Central memory CD4-positive, alpha-beta T cell (primary cell): ENCODE measurements at regions not wholly inside any gene's neighbourhood (a gene's known extent, or its start where the extent isn't known, plus 50 kb on each side); places are given as distances from the start of the nearest gene placed in this dataset.
"Not testable (repeated sequence)": the region's sequence is repeated elsewhere in the genome, so short reads cannot be mapped to it uniquely, and the experiment has no call there.

Experiments
- DNase-seq: peaks from one replicate; pipeline ENCODE4 v3.0.0; 2022

DNA sequence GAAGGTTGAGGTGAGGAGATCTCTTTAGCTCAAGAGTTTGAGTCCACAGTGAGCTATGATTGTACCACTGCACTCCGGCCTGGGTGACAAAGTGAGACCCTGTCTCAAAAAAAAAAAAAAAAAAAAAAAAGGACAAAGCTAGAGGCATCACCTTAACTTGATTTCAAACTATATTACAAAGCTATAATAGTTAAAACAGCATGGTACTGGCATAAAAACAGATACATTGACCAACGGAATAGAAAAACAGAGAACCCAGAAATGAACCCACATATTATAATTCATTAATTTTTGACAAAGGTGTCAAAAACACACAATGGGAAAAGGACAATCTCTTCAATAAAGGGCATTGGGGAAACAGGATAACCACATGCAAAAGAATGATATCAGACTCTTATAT, 50.8 kb upstream of the MBOAT1 start:
- DNase-seq: no peak

DNA sequence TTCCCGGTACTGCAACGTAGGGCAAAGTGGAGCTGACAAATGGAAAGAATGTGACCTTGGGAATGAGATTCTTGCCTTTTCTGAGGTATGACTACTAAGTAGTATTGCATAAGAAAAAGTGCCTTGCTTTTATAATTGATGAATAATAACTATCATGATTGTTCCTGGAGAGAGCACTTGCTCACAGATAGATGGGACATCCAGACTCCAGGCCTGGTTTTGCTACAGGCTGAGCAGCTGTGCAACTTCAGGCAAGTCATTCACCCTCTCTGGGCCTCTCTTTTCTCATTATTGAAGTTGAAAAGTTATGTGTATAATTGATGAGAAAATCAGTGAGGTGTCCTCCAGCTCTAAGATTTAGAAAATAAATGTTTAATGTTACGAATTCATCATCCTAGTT, 53.6 kb upstream of the MBOAT1 start:
- no peak for DNase-seq

DNA sequence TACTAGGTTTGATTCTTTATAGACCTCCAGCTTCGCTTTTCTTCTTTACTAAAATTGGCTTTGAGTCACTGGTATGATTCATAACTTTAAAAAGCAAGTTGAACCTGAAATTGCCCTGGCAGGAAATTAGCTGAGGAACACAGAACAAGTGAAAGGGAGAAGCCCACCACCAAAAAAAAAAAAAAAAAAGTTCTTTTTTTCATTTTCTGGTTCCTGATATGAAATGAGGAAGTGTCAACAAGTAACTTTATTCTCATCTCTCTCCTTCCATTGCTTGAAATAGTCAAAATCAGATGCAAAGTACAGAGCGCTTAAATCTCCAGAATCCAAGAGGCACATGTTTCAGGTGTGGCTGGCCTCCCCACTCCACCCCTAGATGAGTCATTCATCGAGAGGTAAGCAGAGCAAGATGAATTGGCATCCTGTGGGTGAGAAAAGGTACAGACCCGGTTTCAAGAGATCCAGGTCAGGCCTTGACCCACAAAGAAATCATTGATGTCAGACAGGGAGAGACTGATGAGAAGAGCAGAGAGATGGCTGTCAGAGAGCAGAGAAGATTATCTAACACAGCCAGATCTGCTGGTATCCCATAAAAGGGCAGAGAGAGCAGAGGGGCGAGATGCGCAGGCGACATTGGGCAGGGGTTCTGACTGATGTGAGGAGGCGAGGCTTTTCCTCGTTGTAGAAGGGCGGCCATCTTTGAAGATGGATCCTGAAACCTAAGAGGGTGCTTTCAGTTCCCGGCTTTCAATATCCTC, 54.8 kb upstream of the MBOAT1 start:
- no peak for DNase-seq

DNA sequence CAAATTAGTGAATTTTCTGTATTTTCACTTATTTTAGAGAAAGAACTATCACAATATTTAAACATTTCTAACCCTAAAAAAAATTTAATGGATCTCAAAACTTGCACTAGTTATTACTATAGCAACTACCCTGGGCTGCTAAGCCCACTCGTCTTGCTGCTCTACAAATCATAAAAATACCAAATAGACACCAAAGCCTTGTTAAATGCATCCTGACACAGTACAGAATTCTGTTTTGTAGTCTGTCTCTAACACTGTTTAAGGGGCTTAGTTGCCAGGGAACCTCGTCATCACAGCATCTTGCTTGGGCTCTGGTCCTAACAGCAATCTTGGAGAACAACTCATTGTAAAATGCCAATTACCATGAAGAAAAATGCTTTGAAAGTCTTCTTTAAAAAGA, 56.9 kb upstream of the MBOAT1 start:
- no peak for DNase-seq

DNA sequence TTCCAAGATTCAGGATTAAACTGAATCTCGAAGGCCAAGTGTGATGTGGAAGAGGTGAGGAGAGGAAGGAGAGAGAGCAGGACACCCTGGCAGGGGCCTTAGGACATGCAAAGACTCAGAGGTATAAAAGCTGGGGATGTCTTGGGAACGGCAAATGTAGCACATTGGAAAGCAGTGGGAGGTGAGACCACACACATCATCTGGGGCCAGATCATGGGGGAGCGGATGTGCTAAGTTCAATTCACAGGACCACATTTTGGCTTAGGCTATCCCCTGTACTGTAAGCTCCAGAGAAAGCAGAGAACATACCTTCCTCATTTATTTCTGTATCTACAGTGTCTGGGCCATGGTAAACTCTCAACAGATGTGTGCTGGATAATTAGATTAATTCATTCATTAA, 59.5 kb upstream of the MBOAT1 start:
- no peak for DNase-seq

DNA sequence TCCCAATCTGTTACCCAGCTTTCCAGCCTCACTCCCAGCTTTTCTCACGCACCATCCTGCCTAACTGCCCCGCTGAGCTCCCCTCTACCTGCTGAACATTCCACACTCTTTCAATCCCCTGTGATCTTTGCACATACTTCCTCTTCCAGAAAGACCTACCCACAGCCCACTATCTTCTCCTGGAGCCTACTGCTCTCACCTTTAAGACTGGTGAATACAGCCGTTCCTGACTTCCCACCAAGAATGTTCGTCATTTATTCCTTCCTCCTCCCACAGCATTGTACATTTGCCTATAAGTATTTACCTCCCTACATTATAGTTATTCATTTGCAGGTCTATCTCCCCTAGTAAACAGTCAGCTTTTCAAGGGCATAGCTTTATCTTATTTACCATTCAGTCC, 61.9 kb upstream of the MBOAT1 start:
- no peak for DNase-seq

DNA sequence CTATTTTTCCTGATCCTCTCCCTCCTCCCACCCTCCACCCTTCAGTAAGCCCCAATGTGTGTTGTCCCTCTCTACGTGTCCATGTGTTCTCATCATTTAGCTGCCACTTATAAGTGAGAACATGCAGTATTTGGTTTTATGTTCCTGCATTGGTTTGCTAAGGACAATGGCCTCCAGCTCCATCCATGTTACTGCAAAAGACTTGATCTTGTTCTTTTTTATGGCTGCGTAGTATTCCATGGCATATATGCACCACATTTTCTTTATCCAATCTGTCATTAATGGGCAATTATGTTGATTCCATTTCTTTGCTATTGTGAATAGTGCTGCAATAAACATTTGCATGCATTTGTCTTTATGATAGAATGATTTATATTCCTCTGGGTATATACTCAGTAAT, 63.6 kb upstream of the MBOAT1 start:
- DNase-seq: not testable (repeated sequence)

DNA sequence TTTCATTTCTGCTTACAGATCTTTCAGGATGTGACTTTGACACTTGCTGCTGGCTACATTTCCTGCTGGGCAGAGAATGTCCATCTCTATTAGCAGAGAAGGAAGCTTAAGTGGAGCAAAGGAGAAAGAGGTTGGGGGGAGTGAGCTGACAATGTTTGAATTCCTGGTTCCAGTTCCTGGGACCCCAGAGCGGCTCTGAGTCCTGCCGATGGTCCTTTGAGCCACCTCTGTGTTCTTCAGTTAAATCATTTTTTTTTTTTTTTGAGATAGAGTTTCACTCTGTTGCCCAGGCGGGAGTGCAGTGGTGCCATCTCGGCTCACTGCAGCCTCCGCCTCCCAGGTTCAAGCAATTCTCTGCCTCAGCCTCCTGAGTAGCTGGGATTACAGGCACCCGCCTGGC, 65.5 kb upstream of the MBOAT1 start:
- DNase-seq: not testable (repeated sequence)

DNA sequence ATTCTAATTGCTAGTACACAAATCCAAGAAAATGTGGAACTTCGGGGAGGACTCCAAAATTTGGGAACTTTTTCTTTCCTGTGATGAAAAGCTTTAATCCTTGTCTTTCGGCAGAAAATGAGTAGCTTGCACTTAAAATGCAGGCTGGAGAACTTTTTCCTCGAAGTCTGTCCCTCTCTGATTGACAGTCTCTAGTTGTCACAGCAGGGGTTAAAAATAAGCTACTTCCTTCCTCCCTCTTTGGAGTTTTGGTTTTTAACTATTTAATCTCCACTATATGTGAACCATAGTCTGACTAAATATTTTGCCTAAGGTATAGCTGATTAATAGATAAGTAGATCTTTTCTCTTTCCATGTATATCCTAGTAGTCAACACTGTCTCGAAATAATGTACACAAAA, 66.8 kb upstream of the MBOAT1 start:
- DNase-seq: no peak

DNA sequence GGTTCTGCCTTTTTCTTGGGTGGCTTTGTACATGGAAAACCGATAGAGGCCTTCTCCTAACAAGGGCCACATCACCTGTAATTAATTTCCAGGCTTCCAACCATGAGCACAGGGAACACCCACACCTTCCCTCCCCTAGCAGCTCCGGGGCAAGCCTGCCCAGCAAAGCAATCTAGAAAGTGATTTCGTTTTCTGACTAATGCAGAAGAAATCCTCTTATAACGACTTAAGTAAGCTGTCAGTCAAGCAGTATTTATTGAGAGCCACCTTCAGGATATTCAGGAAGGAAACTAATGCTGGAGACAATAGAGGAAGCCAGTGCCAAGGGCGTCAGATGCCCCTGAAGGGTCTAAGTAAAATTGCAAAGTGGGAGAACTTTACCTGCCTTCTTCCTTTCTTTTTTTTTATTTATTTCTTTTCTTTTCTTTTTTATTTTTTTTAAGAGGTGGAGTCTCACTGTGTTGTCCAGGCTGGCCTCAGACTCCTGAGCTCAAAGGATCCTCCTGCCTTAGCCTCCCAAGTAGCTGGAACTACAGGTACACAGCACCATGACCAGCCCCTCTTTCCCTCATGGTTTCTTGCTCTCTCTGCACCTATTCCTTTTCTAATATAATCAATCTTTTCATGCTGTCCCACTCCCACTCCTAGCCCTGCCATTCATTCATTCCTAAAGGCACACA, 67.5 kb upstream of the MBOAT1 start:
- DNase-seq: no peak

DNA sequence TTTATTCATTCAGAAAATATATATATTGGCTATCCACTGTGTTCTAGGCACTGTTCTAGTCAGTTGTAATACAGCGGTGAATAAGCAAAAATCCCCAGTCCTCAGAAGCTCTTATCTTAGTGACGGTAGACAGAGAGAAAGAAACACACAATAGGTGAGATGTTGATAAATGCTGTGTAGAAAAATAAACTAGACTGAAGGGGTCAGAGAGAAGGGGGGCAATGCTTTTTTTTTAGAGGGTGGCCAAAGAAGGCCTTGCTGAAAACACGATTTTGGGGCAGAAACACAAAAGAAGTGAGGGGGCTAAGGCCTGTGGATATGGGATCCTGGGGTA, 68.0 kb upstream of the MBOAT1 start:
- no peak for DNase-seq

DNA sequence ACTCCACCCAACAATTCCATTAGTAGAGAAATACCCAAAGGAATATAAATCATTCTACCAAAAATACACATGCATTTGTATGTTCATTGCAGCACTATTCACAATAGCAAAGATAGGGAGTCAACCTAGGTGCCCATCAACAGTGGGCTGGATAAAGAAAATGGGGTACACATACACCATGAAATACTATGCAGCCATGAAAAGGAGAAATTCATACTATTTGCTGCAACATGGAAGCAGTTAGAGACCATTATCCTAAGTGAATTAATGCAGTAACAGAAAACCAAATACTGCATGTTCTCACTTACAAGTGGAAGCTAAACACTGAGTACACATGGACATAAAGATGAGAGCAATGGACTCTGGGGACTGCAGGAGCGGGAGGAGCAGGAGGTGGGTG, 72.4 kb upstream of the MBOAT1 start:
- no peak for DNase-seq

DNA sequence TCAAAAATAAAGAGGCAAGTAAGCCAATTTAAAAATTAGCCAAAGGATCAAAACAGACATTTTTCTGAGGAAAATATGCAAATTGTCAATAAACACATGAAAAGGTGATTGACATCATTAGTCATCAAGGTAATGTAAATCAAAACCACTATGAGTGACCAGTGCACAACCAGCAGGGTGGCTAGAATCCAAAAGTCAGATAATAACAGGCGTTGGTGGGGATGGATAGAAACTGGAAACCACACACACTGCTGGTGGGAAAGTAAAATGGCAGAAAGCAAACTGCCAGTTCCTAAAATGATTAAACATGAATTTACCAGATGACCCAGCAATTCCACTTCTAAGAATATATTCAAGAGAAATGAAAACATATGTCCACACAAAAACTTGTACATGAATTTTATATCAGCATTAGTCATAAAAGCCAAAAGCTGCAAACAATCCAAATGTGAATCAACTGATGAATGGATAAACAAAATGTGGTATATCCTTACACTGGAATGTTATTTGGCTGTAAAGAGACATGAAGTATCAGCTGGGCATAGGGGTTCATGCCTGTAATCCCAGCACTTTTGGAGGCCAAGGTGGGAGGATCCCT, 74.8 kb upstream of the MBOAT1 start:
- DNase-seq: no peak

DNA sequence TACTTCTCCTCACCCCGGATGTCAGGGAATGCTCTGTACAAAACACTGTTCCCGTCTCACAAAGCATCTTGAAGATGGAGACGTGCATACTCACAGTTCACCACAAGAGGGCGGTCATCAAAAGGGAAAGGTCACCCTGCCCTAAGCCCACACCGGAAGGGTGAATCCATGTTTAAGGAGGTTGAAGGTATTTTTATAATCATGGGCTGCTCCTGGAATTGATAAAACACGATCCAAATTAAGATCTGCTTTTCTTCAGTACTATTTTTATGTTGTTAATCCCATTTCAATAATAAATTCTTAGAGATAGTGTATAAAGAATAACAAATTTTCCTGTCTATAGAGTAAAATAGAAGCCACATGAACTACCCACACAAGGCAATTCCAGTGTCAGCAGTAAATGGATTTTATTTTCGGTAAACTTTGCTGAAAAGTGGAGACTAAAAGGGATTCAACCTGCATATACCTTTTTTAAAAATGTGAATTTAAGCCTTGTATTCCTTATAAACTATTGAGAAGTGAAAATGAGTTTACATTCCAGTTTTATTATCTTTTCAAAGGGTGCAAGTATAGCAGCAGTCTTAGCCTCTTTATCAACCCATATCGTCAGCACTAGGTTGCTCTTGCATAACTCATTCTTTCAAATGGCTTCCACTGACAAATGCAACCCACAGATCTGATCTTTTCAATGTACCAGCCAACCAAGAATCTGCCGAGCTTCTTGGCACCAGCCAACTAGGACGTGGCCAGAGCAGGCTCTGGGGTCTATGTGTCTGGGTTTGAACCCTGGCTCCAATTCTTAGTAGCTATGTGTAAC, 79.7 kb upstream of the MBOAT1 start:
- DNase-seq: peak; percentile 51

DNA sequence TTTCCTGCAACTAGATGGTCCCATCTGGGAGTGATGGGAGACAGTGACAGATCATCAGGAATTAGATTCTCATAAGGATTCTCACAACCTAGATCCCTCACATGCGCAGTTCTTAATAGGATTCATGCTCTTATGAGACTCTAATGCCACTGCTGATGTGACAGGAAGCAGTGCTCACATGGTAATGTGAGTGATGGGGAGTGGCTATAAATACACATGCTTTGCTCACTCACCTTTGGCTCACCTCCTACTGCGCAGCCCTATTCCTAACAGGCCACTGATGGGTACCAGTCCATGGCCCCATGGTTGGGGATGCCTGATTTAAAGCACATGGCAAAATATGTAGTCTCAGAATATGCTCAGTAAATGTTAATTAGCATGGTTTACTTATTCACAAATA, 80.6 kb upstream of the MBOAT1 start:
- no peak for DNase-seq

DNA sequence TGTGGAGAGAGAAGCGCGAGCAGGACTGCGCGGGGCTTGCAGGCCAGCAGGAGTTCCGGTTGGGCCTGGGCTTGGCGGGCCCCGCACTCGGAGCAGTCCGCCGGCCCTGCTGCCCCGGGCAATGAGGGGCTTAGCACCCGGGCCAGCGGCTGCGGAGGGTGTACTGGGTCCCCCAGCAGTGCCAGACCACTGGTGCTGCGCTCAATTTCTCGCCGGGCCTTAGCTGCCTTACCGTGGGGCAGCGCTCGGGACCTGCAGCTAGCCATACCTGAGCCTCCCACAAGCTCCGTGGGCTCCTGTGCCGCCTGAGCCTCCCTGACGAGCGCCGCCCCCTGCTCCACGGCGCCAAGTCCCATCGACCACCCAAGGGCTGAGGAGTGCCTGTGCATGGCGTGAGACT, 89.0 kb upstream of the MBOAT1 start:
- DNase-seq: no peak

DNA sequence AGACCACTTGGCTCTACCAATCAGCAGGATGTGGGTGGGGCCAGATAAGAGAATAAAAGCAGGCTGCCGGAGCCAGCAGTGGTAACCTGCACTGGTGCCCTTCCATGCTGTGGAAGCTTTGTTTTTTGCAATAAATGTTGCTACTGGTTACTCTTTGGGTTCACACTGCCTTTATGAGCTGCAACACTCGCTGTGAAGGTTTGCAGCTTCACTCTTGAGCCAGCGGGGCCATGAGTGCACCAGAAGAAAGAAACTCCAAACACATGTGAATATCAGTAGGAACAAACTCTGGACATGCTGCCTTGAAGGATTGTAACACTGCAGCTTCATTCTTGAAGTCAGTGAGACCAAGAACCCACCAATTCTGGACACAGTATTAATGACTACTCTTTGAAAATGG, 89.9 kb upstream of the MBOAT1 start:
- DNase-seq: no peak

DNA sequence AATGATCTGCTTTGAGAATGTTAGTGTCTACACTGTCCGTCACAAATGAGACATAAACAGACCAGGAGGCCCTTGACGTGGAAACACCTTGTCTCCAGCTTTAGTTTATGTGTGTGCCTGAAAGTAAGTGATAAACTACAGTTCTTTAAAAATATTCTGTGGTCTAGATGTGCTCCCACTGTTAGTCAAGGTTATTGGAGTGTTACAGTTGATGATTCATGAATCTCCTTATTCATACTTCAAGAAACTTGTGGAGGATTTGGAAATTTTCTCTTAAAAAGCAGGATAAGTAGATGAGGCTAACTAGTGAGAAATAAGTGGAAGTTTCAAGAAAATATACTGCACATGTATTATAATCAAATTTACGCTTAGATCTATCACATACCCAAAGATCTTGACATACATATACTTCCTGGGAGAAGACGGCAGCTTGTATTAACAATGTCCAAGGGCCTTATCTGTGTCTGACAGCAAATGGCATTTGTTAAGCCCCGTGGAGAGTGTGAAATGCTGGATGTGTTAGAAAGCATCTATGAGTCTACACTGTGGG, 90.5 kb upstream of the MBOAT1 start:
- no peak for DNase-seq

DNA sequence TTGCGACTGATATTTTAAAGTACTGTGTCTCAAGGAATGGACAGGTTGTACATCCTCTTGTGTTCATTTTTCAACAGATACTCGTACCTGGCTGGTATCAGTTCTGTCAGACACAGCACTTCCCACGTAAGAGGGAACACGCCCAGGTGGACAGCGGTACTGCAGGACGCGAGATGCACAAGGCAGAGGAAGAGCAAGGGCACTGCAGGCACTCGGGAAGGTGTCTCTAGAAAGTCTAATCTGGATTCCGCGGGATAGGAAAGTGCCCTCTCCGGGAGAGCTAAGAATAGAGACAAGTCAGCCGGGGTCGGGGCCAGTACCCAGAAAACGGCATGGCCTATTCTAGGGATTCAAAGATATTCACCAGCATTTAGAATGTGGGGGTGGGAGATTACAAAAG, 94.2 kb upstream of the MBOAT1 start:
- no peak for DNase-seq

DNA sequence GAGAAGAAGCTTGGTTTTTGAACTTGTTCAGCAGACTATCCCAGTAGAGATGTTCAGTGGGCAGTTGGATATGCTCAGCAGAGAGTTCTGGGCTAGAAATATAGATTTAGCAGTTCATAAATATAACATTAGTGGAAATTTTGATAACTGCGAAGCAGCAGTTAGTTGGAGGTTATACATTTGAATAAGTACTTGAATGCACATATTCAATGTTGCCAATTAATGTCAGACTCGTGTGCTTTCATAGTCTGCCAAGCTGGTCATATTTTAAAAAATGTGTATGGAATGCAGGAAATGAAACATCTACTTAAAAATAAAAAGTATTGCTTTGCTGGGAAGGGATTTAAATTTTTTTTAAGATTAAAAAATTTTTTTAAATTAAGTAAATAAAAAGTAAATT, 92.5 kb upstream of the E2F3 start:
- DNase-seq: no peak

DNA sequence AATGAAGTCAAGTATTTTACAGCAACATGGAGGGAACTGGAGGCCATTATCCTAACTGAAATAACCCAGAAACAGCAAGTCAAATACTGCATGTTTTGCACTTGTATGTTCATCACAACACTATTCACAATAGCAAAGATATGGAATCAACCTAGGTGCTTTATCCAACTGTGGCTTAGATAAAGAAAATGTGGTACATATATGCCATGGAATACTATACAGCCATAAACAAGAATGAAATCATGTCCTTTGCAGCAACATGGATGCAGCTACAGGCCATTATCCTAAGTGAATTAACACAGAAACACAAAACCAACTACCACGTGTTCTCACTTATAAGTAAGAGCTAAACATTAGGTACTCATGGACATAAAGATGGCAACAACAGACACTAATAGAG, 91.5 kb upstream of the E2F3 start:
- DNase-seq: no peak

DNA sequence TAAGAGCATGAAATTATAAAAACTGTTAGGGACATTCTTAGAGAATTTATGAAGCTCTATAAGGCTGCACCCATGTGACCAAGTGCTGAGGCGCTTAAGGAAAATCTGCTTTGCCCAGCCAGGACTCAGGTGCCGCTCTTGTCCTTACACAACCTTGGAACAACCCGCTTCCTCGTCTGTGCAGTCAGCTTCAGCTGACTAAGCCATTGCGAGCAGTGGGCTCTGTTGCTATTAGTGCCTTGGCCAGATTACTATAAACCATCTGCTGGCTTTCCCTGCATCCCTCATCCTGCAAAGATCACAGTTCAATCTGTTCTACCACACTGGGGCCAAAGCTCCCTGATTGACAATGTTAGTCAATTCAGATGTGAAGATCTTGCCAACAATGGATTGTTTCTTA, 89.1 kb upstream of the E2F3 start:
- DNase-seq: no peak

DNA sequence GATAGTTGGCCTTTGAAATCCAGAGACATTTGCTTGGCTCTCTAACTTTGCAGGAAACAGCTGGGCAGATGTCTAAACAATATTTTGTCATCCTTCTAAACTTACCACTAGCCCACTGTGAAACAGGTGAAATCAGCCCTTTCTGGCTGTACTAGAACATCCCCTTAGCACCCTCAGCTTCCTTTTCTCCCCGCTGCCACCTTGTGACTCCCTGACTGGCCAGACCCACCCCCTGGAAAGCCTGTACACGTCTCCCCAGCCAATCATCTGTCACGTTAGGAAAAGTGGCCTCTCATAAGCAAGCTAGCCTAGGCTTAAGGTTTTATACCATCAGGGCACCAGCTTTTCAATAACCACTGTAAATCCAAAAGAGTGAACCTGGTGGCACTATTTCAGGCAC, 88.6 kb upstream of the E2F3 start:
- DNase-seq: no peak
